ENCODE measurements at regions not wholly inside any gene's neighbourhood (a gene's known extent, or its start where the extent isn't known, plus 50 kb on each side); places are given as distances from the start of the nearest gene placed in this dataset.
"Not testable (repeated sequence)": the region's sequence is repeated elsewhere in the genome, so short reads cannot be mapped to it uniquely, and the experiment has no call there.

- H3K36me3 ChIP-seq (ENCODE audit: control insufficient read depth in 1 of 2, insufficient read depth in 2 of 2, low read length in 2 of 2); intact Hi-C loops (cut with micrococcal nuclease); H3K4me3 ChIP-seq (replicated peaks in 1 of 2; ENCODE audit: low read depth in 1 of 2, low read length in 2 of 2); POLR2A ChIA-PET; H2AFZ ChIP-seq (ENCODE audit: low read depth, low read length, poor library complexity, severe bottlenecking); H3K9ac ChIP-seq (ENCODE audit: low read length); H3K79me2 ChIP-seq (ENCODE audit: insufficient read depth, low read length); BruUV-seq (replicated peaks); H3K9me3 ChIP-seq (ENCODE audit: control insufficient read depth in 1 of 2, insufficient read depth in 1 of 2, low read depth in 1 of 2, low read length in 2 of 2); ATAC-seq; H3K27ac ChIP-seq (ENCODE audit: low read depth, low read length); H4K20me1 ChIP-seq (ENCODE audit: insufficient read depth); H3K9me2 ChIP-seq (ENCODE audit: insufficient read depth); H3K4me2 ChIP-seq (ENCODE audit: low read length); H3K4me1 ChIP-seq (ENCODE audit: control insufficient read depth in 1 of 2, insufficient read depth in 2 of 2, low read length in 2 of 2); CTCF ChIA-PET; RAD21 ChIA-PET (ENCODE audit: low non-redundant PET in 1 of 2, low total read pairs in 2 of 2, uncharacterized antibody in 2 of 2, unreplicated experiment in 2 of 2); DNase-seq (ENCODE audit: low read depth, low spot score); H3K27me3 ChIP-seq (ENCODE audit: insufficient read depth, low read length): not testable (repeated sequence)
Observed at GRCh38 chr6:22378536-22378935, 81.7 kb upstream of the PRL start.

GRCh38 chr6:22380236-22380635, 83.4 kb upstream of the PRL start:
- no peak for TF ChIP-seq ZNF274 (IDR thresholded peaks at IDR 0.05; ENCODE audit: low read depth, low read length)
- no peak for TF ChIP-seq POLR2AphosphoS5 (IDR thresholded peaks at IDR 0.05; ENCODE audit: low read depth, low read length)
- TF ChIP-seq CEBPB (IDR thresholded peaks at IDR 0.05; ENCODE audit: low read depth) = no peak
- TF ChIP-seq SRF (IDR thresholded peaks at IDR 0.05; ENCODE audit: low read depth) = no peak
- no peak for TF ChIP-seq EGR1 (IDR thresholded peaks at IDR 0.05; ENCODE audit: low read depth)
- no peak for TF ChIP-seq YY1 (IDR thresholded peaks at IDR 0.05; ENCODE audit: extremely low read depth, insufficient replicate concordance, low read depth, low read length)
- TF ChIP-seq, protein P1, sequence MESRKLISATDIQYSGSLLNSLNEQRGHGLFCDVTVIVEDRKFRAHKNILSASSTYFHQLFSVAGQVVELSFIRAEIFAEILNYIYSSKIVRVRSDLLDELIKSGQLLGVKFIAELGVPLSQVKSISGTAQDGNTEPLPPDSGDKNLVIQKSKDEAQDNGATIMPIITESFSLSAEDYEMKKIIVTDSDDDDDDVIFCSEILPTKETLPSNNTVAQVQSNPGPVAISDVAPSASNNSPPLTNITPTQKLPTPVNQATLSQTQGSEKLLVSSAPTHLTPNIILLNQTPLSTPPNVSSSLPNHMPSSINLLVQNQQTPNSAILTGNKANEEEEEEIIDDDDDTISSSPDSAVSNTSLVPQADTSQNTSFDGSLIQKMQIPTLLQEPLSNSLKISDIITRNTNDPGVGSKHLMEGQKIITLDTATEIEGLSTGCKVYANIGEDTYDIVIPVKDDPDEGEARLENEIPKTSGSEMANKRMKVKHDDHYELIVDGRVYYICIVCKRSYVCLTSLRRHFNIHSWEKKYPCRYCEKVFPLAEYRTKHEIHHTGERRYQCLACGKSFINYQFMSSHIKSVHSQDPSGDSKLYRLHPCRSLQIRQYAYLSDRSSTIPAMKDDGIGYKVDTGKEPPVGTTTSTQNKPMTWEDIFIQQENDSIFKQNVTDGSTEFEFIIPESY (IDR thresholded peaks at IDR 0.05; ENCODE audit: extremely low read depth, insufficient replicate concordance, low read length) = no peak
- TF ChIP-seq SIN3A (IDR thresholded peaks at IDR 0.05; ENCODE audit: low read depth) = no peak
- TF ChIP-seq FOSL1 (IDR thresholded peaks at IDR 0.05; ENCODE audit: low read depth) = no peak
- Histone ChIP-seq H3K9me3 (ENCODE audit: control insufficient read depth in 1 of 2, insufficient read depth in 1 of 2, low read depth in 1 of 2, low read length in 2 of 2) (no peaks in the 10 kb centered on the region), H3K79me2 (ENCODE audit: insufficient read depth, low read length) (no peaks in the 10 kb centered on the region), H3K9me2 (ENCODE audit: insufficient read depth) (no peaks in the 10 kb centered on the region), H3K4me1 (ENCODE audit: control insufficient read depth in 1 of 2, insufficient read depth in 2 of 2, low read length in 2 of 2) (no peaks in the 10 kb centered on the region), H2AFZ (ENCODE audit: low read depth, low read length, poor library complexity, severe bottlenecking) (no peak overlapping the region), H4K20me1 (ENCODE audit: insufficient read depth) (no peaks in the 10 kb centered on the region), H3K4me3 (replicated peaks in 1 of 2; ENCODE audit: low read depth in 1 of 2, low read length in 2 of 2) (no peak overlapping the region), H3K27me3 (ENCODE audit: insufficient read depth, low read length) (no peaks in the 10 kb centered on the region), H3K36me3 (ENCODE audit: control insufficient read depth in 1 of 2, insufficient read depth in 2 of 2, low read length in 2 of 2) (no peaks in the 10 kb centered on the region), H3K4me2 (ENCODE audit: low read length) (no peak overlapping the region), H3K27ac (ENCODE audit: low read depth, low read length) (no peak overlapping the region), H3K9ac (ENCODE audit: low read length) (no peak overlapping the region)
- ChIA-PET RAD21 (ENCODE audit: low non-redundant PET in 1 of 2, low total read pairs in 2 of 2, uncharacterized antibody in 2 of 2, unreplicated experiment in 2 of 2) (no interaction called here), POLR2A (interaction anchor here (0.6 kb wide), 1 partner anchor 12 kb away, joined by 3 read pairs; no protein-coding TSS in a partner anchor), CTCF (no interaction called here)
- no TSS peak for BruUV-seq (replicated peaks)
- intact Hi-C loops (cut with micrococcal nuclease) = no loop called here
- DNase-seq (ENCODE audit: low read depth, low spot score) = no peak
- ATAC-seq = no peak

All from HCT116 (cell line).